Psoas muscle (tissue), 7 donors: ENCODE measurements at regions not wholly inside any gene's neighbourhood (a gene's known extent, or its start where the extent isn't known, plus 50 kb on each side); places are given as distances from the start of the nearest gene placed in this dataset.
"Not testable (repeated sequence)": the region's sequence is repeated elsewhere in the genome, so short reads cannot be mapped to it uniquely, and the experiment has no call there.

Experiments
- ATAC-seq, 4 donors: fragments of 200-7000 bp; cut with Tn5 transposase; one replicate each; pipeline ENCODE4 v1.9.1; 2020; ENCODE audit warnings: moderate library complexity in 3 of 4, mild to moderate bottlenecking in 2 of 4
- DNase-seq, 2 donors: peaks; one replicate each; pipeline ENCODE4 v3.0.0-alpha.2; 2020
- H3K27ac ChIP-seq: fragments of 200-600 bp; one replicate; pipeline ENCODE4 v1.8.0; 2022
- H3K27me3 ChIP-seq, 3 donors: fragments of 200-600 bp in 1 of 3; one replicate each; pipeline versions ENCODE4 v1.6.1 to v1.8.0; 2013 to 2022; ENCODE audit warnings: low read length in 2 of 3, mild to moderate bottlenecking in 2 of 3, moderate library complexity in 1 of 3; ENCODE audit not compliant: insufficient read depth in 3 of 3
- H3K36me3 ChIP-seq, 2 donors: fragments of 200-600 bp in 1 of 2; one replicate each; pipeline versions ENCODE4 v1.6.1 to v1.8.0; 2013 to 2022; ENCODE audit warnings: low read depth in 1 of 2, mild to moderate bottlenecking in 1 of 2, moderate library complexity in 1 of 2; ENCODE audit not compliant: insufficient read depth in 1 of 2
- H3K4me1 ChIP-seq: fragments of 200-600 bp; one replicate; pipeline ENCODE4 v1.8.0; 2022
- H3K4me3 ChIP-seq: fragments of 200-600 bp; one replicate; pipeline ENCODE4 v1.8.0; 2022; ENCODE audit warnings: mild to moderate bottlenecking
- H3K9me3 ChIP-seq: fragments of 200-600 bp; one replicate; pipeline ENCODE4 v1.8.0; 2022
- CTCF ChIP-seq: fragments of 200-600 bp; IDR thresholded peaks from one replicate; pipeline ENCODE4 v1.8.0; 2022; ENCODE audit warnings: antibody characterized with exemption
- WGBS, 3 donors: extraction: QIAGEN DNeasy Blood & Tissue Kit; methylation state at CpG; one replicate each; pipeline versions ENCODE4 v1.1.6 to v1.1.7; 2013; 5-methylcytosine and 5-hydroxymethylcytosine counted together
- intact Hi-C, 2 donors: fragments of 100-400 bp; cut with DNase I; formaldehyde crosslinking; loops; one replicate each; pipeline versions ENCODE4 v1.11.0 to v1.14.2; 2022
- donor health status: healthy with polysubstance abuse.
- donor health status: DM: no; HTN: no; CAD: no; lungs with moderate emphysema.
- donor health status: Bipolar disorder and iron deficiency.
- donor health status: healthy.
- donor health status: DM: yes; HTN: yes; CAD: no.
- donor health status: DM: no; HTN: no; CAD: no.
- donor health status: DM: yes; HTN: yes; CAD: no.

- 83 to 88% (median 88%) methylated on average over 7 of the region's 7 CpGs for WGBS, 3 donors
- H3K27me3 ChIP-seq: peaks cover 0 to 3% (median 0%) of the 10 kb centered on the region in 3 donors
- intact Hi-C loops: loop anchor here in 1 of 2 donors (2.0 kb wide), 1 partner anchor 309 kb away; no protein-coding TSS in a partner anchor
- H3K9me3 ChIP-seq: no peaks in the 10 kb centered on the region
- no peaks in the 10 kb centered on the region for H3K4me1 ChIP-seq
- H3K36me3 ChIP-seq: no peaks in the 10 kb centered on the region
- H3K27ac ChIP-seq: no peak overlapping the region
- DNase-seq (no peak), ATAC-seq (no peak)
- no peak for TF ChIP-seq CTCF
- no peak overlapping the region for H3K4me3 ChIP-seq
Observed at GRCh38 chr18:76707534-76707933, 114.8 kb upstream of the ZNF236 start.

GRCh38 chr18:76704589-76704988 is 117.8 kb upstream of the ZNF236 start:
- H3K9me3 ChIP-seq, H3K27ac ChIP-seq, ATAC-seq, DNase-seq, H3K4me3 ChIP-seq, H3K4me1 ChIP-seq, intact Hi-C loops, H3K36me3 ChIP-seq: not testable (repeated sequence)
- H3K27me3 ChIP-seq: peaks cover 0 to 13% (median 2%) of the 10 kb centered on the region in 3 donors
- 96 to 99% (median 98%) methylated on average over 4 of the region's 4 CpGs for WGBS, 3 donors

- ATAC-seq: no peak
- no peaks in the 10 kb centered on the region for H3K36me3 ChIP-seq
- H3K4me3 ChIP-seq: no peak overlapping the region
- DNase-seq: no peak
- intact Hi-C loops: no loop called here
- no peak overlapping the region for H3K27ac ChIP-seq
- peaks cover 0 to 31% (median 5%) of the 10 kb centered on the region in 3 donors for H3K27me3 ChIP-seq
- H3K9me3 ChIP-seq: no peaks in the 10 kb centered on the region
- TF ChIP-seq CTCF: no peak
- 49 to 64% (median 56%) methylated on average over 11 of the region's 11 CpGs for WGBS, 3 donors
- no peaks in the 10 kb centered on the region for H3K4me1 ChIP-seq
Observed at GRCh38 chr18:76699923-76700322, 122.4 kb upstream of the ZNF236 start.

GRCh38 chr18:76697441-76697901 is 124.9 kb upstream of the ZNF236 start:
- Histone ChIP-seq H3K4me1 (no peaks in the 10 kb centered on the region), H3K36me3 (no peaks in the 10 kb centered on the region), H3K27me3 (peaks cover 0 to 41% (median 5%) of the 10 kb centered on the region in 3 donors), H3K27ac (no peak overlapping the region), H3K4me3 (no peak overlapping the region), H3K9me3 (no peaks in the 10 kb centered on the region)
- intact Hi-C loops: no loop called here
- TF ChIP-seq CTCF: no peak
- WGBS, 3 donors: 14 to 20% (median 16%) methylated on average over 13 of the region's 13 CpGs
- ATAC-seq (no peak), DNase-seq (no peak)

- no peak overlapping the region for H3K4me3 ChIP-seq
- 38 to 49% (median 45%) methylated on average over 7 of the region's 7 CpGs for WGBS, 3 donors
- H3K36me3 ChIP-seq: no peaks in the 10 kb centered on the region
- no peak overlapping the region for H3K27ac ChIP-seq
- peaks cover 0 to 33% (median 5%) of the 10 kb centered on the region in 3 donors for H3K27me3 ChIP-seq
- intact Hi-C loops: no loop called here
- H3K9me3 ChIP-seq: no peaks in the 10 kb centered on the region
- DNase-seq: no peak
- ATAC-seq: no peak
- peaks cover 4% of the 10 kb centered on the region for H3K4me1 ChIP-seq
- TF ChIP-seq CTCF: no peak
Observed at GRCh38 chr18:76691800-76692199, 130.6 kb upstream of the ZNF236 start.
